H1 (cell line): ENCODE measurements at regions not wholly inside any gene's neighbourhood (a gene's known extent, or its start where the extent isn't known, plus 50 kb on each side); places are given as distances from the start of the nearest gene placed in this dataset.

Source experiments
- CTCF ChIA-PET: fragments of 300-600 bp; sonication (Branson Sonifier 250); formaldehyde crosslinking; loops from one replicate; lab custom pipeline; 2021; ENCODE audit not compliant: partially characterized antibody; lab: Charles Lee
- POLR2A ChIA-PET: fragments of 300-600 bp; sonication (Branson Sonifier 250); formaldehyde crosslinking; loops from one replicate; lab custom pipeline; 2021; ENCODE audit warnings: inconsistent platforms; ENCODE audit not compliant: partially characterized antibody; lab: Charles Lee
- DNase-seq, 2 experiments: peaks; one replicate each; pipeline versions ENCODE4 v3.0.0 to v3.0.0-alpha.2; 2010 to 2022; ENCODE audit warnings: low spot score in 2 of 2, low read depth in 1 of 2, mixed read lengths in 1 of 2
- FAIRE-seq: peaks from 2 replicates; lab custom pipeline; 2011; peaks lifted over from hg19 to GRCh38; lab: Jason Lieb, UNC
- H2AFZ ChIP-seq: 2 replicates; pipeline ENCODE4 v1.8.1; 2012; ENCODE audit warnings: low read length, inconsistent platforms
- H2AK5ac ChIP-seq: 2 replicates; pipeline ENCODE4 v1.6.1; 2013; ENCODE audit warnings: low read depth, low read length
- H2BK120ac ChIP-seq: replicated peaks from 2 replicates; pipeline ENCODE3; 2013; ENCODE audit warnings: low read depth, low read length, inconsistent platforms
- H2BK12ac ChIP-seq: 2 replicates; pipeline ENCODE4 v1.6.1; 2013; ENCODE audit warnings: low read depth, low read length
- H2BK15ac ChIP-seq: 2 replicates; pipeline ENCODE4 v1.6.1; 2013; ENCODE audit warnings: low read length
- H2BK20ac ChIP-seq: 2 replicates; pipeline ENCODE4 v1.6.1; 2013; ENCODE audit warnings: low read length
- H2BK5ac ChIP-seq: 2 replicates; pipeline ENCODE4 v1.6.1; 2013; ENCODE audit warnings: low read depth, low read length
- H3K14ac ChIP-seq: 2 replicates; pipeline ENCODE4 v1.6.1; 2013; ENCODE audit warnings: inconsistent platforms; ENCODE audit not compliant: insufficient read length
- H3K18ac ChIP-seq: 2 replicates; pipeline ENCODE4 v1.6.1; 2013; ENCODE audit warnings: low read length; ENCODE audit errors: extremely low read depth
- H3K23ac ChIP-seq: 2 replicates; pipeline ENCODE4 v1.6.1; 2013; ENCODE audit warnings: inconsistent platforms; ENCODE audit not compliant: insufficient read length
- H3K23me2 ChIP-seq: 2 replicates; pipeline ENCODE4 v1.6.1; 2013; ENCODE audit warnings: low read depth, low read length
- H3K27ac ChIP-seq: 2 replicates; pipeline ENCODE4 v1.6.1; 2011; ENCODE audit warnings: low read depth, low read length, inconsistent platforms
- H3K27me3 ChIP-seq, 4 experiments: replicated peaks in 1 of 4; 1 replicate in 1 of 4; 2 replicates in 3 of 4; pipeline versions ENCODE4 v1.6.1 to v1.8.1; 2011 to 2013; ENCODE audit warnings: low read length in 3 of 4, mild to moderate bottlenecking in 3 of 4, inconsistent platforms in 2 of 4, mixed read lengths in 2 of 4, moderate library complexity in 1 of 4; ENCODE audit not compliant: control insufficient read depth in 3 of 4, insufficient read depth in 3 of 4; ENCODE audit errors: extremely low read depth in 1 of 4
- H3K36me3 ChIP-seq, 4 experiments: 2 replicates each; pipeline versions ENCODE4 v1.6.1 to v1.8.1; 2011 to 2013; ENCODE audit warnings: mild to moderate bottlenecking in 4 of 4, low read length in 3 of 4, moderate library complexity in 2 of 4, control low read depth in 1 of 4, inconsistent platforms in 1 of 4; ENCODE audit not compliant: insufficient read depth in 4 of 4, control insufficient read depth in 2 of 4
- H3K4ac ChIP-seq: replicated peaks from 2 replicates; pipeline ENCODE3; 2013; ENCODE audit warnings: low read length, low read depth, mixed read lengths, inconsistent platforms; ENCODE audit not compliant: insufficient read length
- H3K4me1 ChIP-seq, 4 experiments: replicated peaks in 1 of 4; 1 replicate in 1 of 4; 2 replicates in 3 of 4; pipeline versions ENCODE4 v1.6.1 to v1.8.1; 2011 to 2013; ENCODE audit warnings: low read length in 3 of 4, inconsistent platforms in 2 of 4, mixed read lengths in 1 of 4; ENCODE audit not compliant: insufficient read depth in 4 of 4, control insufficient read depth in 3 of 4
- H3K4me2 ChIP-seq, 2 experiments: 2 replicates each; pipeline versions ENCODE4 v1.6.1 to v1.8.1; 2011 to 2013; ENCODE audit warnings: low read depth in 2 of 2, low read length in 2 of 2, control low read depth in 1 of 2, inconsistent platforms in 1 of 2, mild to moderate bottlenecking in 1 of 2; ENCODE audit not compliant: insufficient read depth in 1 of 2
- H3K4me3 ChIP-seq, 4 experiments: fragments of 200-600, 300-600 bp in 1 of 4; sonication (generic), shearing (Covaris generic), sonication (Bioruptor Twin) in 1 of 4; 2 replicates each; pipeline versions ENCODE4 v1.5.1 to v1.8.1; 2011 to 2016; ENCODE audit warnings: low read length in 4 of 4, low read depth in 3 of 4, control low read depth in 2 of 4, inconsistent platforms in 2 of 4, mild to moderate bottlenecking in 2 of 4, mixed read lengths in 1 of 4, moderate library complexity in 1 of 4; ENCODE audit not compliant: insufficient read depth in 2 of 4; ENCODE audit errors: extremely low read depth in 1 of 4
- H3K56ac ChIP-seq: replicated peaks from 2 replicates; pipeline ENCODE3; 2013; ENCODE audit warnings: low read depth, mild to moderate bottlenecking, mixed read lengths, low read length, inconsistent platforms; ENCODE audit not compliant: insufficient read length
- H3K79me1 ChIP-seq: 2 replicates; pipeline ENCODE4 v1.6.1; 2013; ENCODE audit warnings: low read depth, low read length, control low read depth
- H3K79me2 ChIP-seq, 2 experiments: 2 replicates each; pipeline versions ENCODE4 v1.6.1 to v1.8.1; 2012 to 2013; ENCODE audit warnings: low read length in 2 of 2, mild to moderate bottlenecking in 2 of 2, inconsistent platforms in 1 of 2; ENCODE audit not compliant: insufficient read depth in 2 of 2, control insufficient read depth in 1 of 2
- H3K9ac ChIP-seq, 4 experiments: replicated peaks in 1 of 4; 1 replicate in 1 of 4; 2 replicates in 3 of 4; pipeline versions ENCODE4 v1.6.1 to v1.8.1; 2011 to 2013; ENCODE audit warnings: low read depth in 3 of 4, low read length in 3 of 4, control low read depth in 2 of 4, mild to moderate bottlenecking in 2 of 4, moderate library complexity in 2 of 4, inconsistent platforms in 1 of 4; ENCODE audit errors: extremely low read depth in 1 of 4
- H3K9me3 ChIP-seq, 2 experiments: 2 replicates each; pipeline versions ENCODE4 v1.6.1 to v1.8.1; 2012 to 2013; ENCODE audit warnings: mild to moderate bottlenecking in 2 of 2, moderate library complexity in 2 of 2, control low read depth in 1 of 2, inconsistent platforms in 1 of 2, low read depth in 1 of 2, low read length in 1 of 2, mixed read lengths in 1 of 2; ENCODE audit not compliant: insufficient read depth in 2 of 2
- H4K20me1 ChIP-seq, 2 experiments: replicated peaks in 1 of 2; 2 replicates each; pipeline versions ENCODE3 to v1.8.1; 2011 to 2013; ENCODE audit warnings: inconsistent platforms in 2 of 2, low read length in 2 of 2, mild to moderate bottlenecking in 1 of 2; ENCODE audit not compliant: insufficient read depth in 2 of 2, control insufficient read depth in 1 of 2
- H4K5ac ChIP-seq: 2 replicates; pipeline ENCODE4 v1.6.1; 2013; ENCODE audit warnings: low read length, low read depth, mixed read lengths, inconsistent platforms; ENCODE audit not compliant: insufficient read length
- H4K8ac ChIP-seq: 2 replicates; pipeline ENCODE4 v1.8.0; 2013; ENCODE audit warnings: mild to moderate bottlenecking, moderate library complexity, low read length, inconsistent platforms; ENCODE audit not compliant: insufficient read depth; ENCODE audit errors: extremely low read depth
- H4K91ac ChIP-seq: replicated peaks from 2 replicates; pipeline ENCODE3; 2013; ENCODE audit warnings: low read length, mixed read lengths, inconsistent platforms; ENCODE audit not compliant: insufficient read length
- CBX8 ChIP-seq: fragments of 300-800, 300-1000 bp; sonication (generic); IDR thresholded peaks from 2 replicates; pipeline ENCODE4 v1.7.1; 2016; ENCODE audit warnings: low read depth, low read length, borderline replicate concordance
- CHD1 ChIP-seq: IDR thresholded peaks from 2 replicates; pipeline ENCODE4 v1.6.1; 2012; ENCODE audit warnings: low read depth, low read length, improper control_type of control experiment
- EGR1 ChIP-seq: IDR thresholded peaks from 2 replicates; pipeline ENCODE4 v1.6.1; 2011; ENCODE audit warnings: low read depth, low read length, borderline replicate concordance
- EZH2 ChIP-seq: fragments of 200-600 bp; sonication (generic); IDR thresholded peaks from 2 replicates; pipeline ENCODE4 v1.7.1; 2012; ENCODE audit warnings: low read depth, mild to moderate bottlenecking, moderate library complexity, low read length, inconsistent platforms; ENCODE audit not compliant: severe bottlenecking
- HDAC6 ChIP-seq: IDR thresholded peaks from one replicate; pipeline ENCODE4 v1.7.1; 2012; ENCODE audit warnings: low read depth, mild to moderate bottlenecking, inconsistent platforms, low read length, moderate library complexity
- MAX ChIP-seq: IDR thresholded peaks from 2 replicates; pipeline ENCODE4 v1.6.1; 2012; ENCODE audit warnings: inconsistent platforms
- POLR2AphosphoS5 ChIP-seq: IDR thresholded peaks from 2 replicates; pipeline ENCODE4 v1.6.1; 2011; ENCODE audit warnings: low read depth, low read length
- SIRT6 ChIP-seq: IDR thresholded peaks from one replicate; pipeline ENCODE4 v1.7.1; 2012; ENCODE audit warnings: low read length, inconsistent platforms
- SP1 ChIP-seq: IDR thresholded peaks from 2 replicates; pipeline ENCODE4 v1.6.1; 2011; ENCODE audit warnings: low read depth, low read length
- WGBS, 2 experiments: shearing (Covaris generic) in 1 of 2; methylation state at CpG; one replicate each; pipeline versions ENCODE4 v1.1.6 to v1.1.7; 2013 to 2015; ENCODE audit warnings: low lambda C conversion rate in 2 of 2, mixed read lengths in 2 of 2, inconsistent platforms in 1 of 2, low coverage in 1 of 2, missing lambda C conversion rate in 1 of 2; ENCODE audit not compliant: insufficient replicate concordance in 2 of 2, insufficient coverage in 1 of 2, insufficient read length in 1 of 2; ENCODE audit errors: extremely low coverage in 1 of 2, missing lambda C conversion rate in 1 of 2; 5-methylcytosine and 5-hydroxymethylcytosine counted together

GRCh38 chr10:121296378-121296777, 301.9 kb downstream of the FGFR2 start:
- no peak overlapping the region for H2BK120ac ChIP-seq
- POLR2A ChIA-PET: no interaction called here
- H3K56ac ChIP-seq: no peak overlapping the region
- no peak overlapping the region for H2BK20ac ChIP-seq
- no peak for TF ChIP-seq HDAC6
- TF ChIP-seq CBX8: no peak
- TF ChIP-seq SIRT6: no peak
- TF ChIP-seq SP1: no peak
- TF ChIP-seq EGR1: no peak
- no peak for TF ChIP-seq MAX
- no peak for TF ChIP-seq EZH2
- no peak for TF ChIP-seq CHD1
- no peak for TF ChIP-seq POLR2AphosphoS5
- TF ChIP-seq, all 59 proteins: peak for 0
- Histone ChIP-seq H2BK5ac (no peak overlapping the region), H3K18ac (no peak overlapping the region), H3K79me1 (no peaks in the 10 kb centered on the region), H3K9me3 (no peaks in the 10 kb centered on the region), H3K79me2 (no peaks in the 10 kb centered on the region), H3K27ac (no peak overlapping the region), H3K23me2 (no peaks in the 10 kb centered on the region), H2AFZ (no peak overlapping the region), H2AK5ac (no peak overlapping the region), H3K4ac (no peak overlapping the region), H3K4me1 (peaks cover 0 to under 1% (median 0%) of the 10 kb centered on the region in 4 experiments; a peak in 1 of 7 replicates), H3K4me2 (no peak overlapping the region), H4K8ac (no peak overlapping the region), H3K27me3 (no peaks in the 10 kb centered on the region; a peak in 1 of 7 replicates), H4K91ac (no peak overlapping the region), H3K4me3 (no peak overlapping the region), H2BK15ac (no peak overlapping the region), H2BK12ac (no peak overlapping the region), H3K23ac (no peak overlapping the region), H3K9ac (no peak overlapping the region), H3K14ac (no peak overlapping the region), H4K5ac (no peak overlapping the region), H3K36me3 (no peaks in the 10 kb centered on the region; a peak in 1 of 8 replicates), H4K20me1 (no peaks in the 10 kb centered on the region)
- WGBS, 2 experiments: 85% methylated on average over 2 of the region's 2 CpGs; no CpG with 5 or more reads in 1 of the 2 experiments
- FAIRE-seq (no peak), DNase-seq (no peak)
- CTCF ChIA-PET: no interaction called here
